DND-41 (cell line): ENCODE measurements at regions not wholly inside any gene's neighbourhood (a gene's known extent, or its start where the extent isn't known, plus 50 kb on each side); places are given as distances from the start of the nearest gene placed in this dataset.

Experiments used
- CTCF ChIP-seq: IDR thresholded peaks from 2 replicates; pipeline ENCODE4 v1.5.1; 2012; ENCODE audit warnings: borderline replicate concordance, low read length, moderate library complexity, mild to moderate bottlenecking; ENCODE audit not compliant: poor library complexity, severe bottlenecking; ENCODE audit errors: extremely low read depth
- EZH2 ChIP-seq: IDR thresholded peaks from 3 replicates; pipeline ENCODE4 v1.6.1; 2012; ENCODE audit warnings: borderline replicate concordance, low read depth, mild to moderate bottlenecking, moderate library complexity, low read length, inconsistent platforms; ENCODE audit not compliant: severe bottlenecking

GRCh38 chr10:9684186-9684585 is 1333.5 kb upstream of the CELF2 start:
- TF ChIP-seq CTCF (no peak), EZH2 (no peak)
